GM20431 (cell line): ENCODE measurements at regions not wholly inside any gene's neighbourhood (a gene's known extent, or its start where the extent isn't known, plus 50 kb on each side); places are given as distances from the start of the nearest gene placed in this dataset.

Source experiments
- in situ Hi-C: fragments of 300-500 bp; cut with MseI, MboI; formaldehyde crosslinking; loops from one replicate; pipeline ENCODE4 v1.15.0; 2020; ENCODE audit warnings: low sequenced_read_pairs; ENCODE audit not compliant: unreplicated experiment

- in situ Hi-C loops: no loop called here
Observed at GRCh38 chr18:72104851-72105250, 439.3 kb downstream of the CBLN2 start.

- in situ Hi-C loops: no loop called here
Observed at GRCh38 chr18:72102412-72102811, 441.7 kb downstream of the CBLN2 start.

- in situ Hi-C loops: no loop called here
Observed at GRCh38 chr18:72100465-72101004, 443.6 kb downstream of the CBLN2 start.

GRCh38 chr18:72091369-72091768, 452.8 kb downstream of the CBLN2 start:
- in situ Hi-C loops: no loop called here

GRCh38 chr18:72089432-72089831, 454.7 kb downstream of the CBLN2 start:
- in situ Hi-C loops: no loop called here

GRCh38 chr18:72086421-72086820, 457.7 kb downstream of the CBLN2 start:
- in situ Hi-C loops: no loop called here

DNA sequence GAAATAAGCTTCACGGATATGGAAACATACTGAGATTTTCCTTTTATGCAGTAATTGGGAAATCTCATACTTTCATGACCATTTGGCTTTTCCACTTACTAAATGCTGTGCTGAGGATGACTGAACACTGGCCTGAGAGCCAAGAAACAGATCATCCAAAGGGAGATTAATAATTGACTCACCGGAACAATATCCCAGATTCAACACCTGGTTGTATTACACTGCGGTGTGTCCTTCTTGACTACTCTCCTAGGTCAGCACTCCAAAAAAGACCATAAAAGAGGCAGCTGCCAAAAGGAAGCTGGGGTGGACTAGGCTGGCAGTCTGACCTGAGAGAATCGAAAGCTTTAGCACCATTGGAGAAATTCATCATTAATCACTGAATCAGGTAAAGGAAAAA, 469.1 kb downstream of the CBLN2 start:
- in situ Hi-C loops: no loop called here

- in situ Hi-C loops: no loop called here
Observed at GRCh38 chr18:72063001-72063400, 481.1 kb downstream of the CBLN2 start.

- in situ Hi-C loops: no loop called here
Observed at GRCh38 chr18:72058851-72059250, 485.3 kb downstream of the CBLN2 start.

GRCh38 chr18:72056171-72056570, 488.0 kb downstream of the CBLN2 start:
- in situ Hi-C loops: no loop called here

DNA sequence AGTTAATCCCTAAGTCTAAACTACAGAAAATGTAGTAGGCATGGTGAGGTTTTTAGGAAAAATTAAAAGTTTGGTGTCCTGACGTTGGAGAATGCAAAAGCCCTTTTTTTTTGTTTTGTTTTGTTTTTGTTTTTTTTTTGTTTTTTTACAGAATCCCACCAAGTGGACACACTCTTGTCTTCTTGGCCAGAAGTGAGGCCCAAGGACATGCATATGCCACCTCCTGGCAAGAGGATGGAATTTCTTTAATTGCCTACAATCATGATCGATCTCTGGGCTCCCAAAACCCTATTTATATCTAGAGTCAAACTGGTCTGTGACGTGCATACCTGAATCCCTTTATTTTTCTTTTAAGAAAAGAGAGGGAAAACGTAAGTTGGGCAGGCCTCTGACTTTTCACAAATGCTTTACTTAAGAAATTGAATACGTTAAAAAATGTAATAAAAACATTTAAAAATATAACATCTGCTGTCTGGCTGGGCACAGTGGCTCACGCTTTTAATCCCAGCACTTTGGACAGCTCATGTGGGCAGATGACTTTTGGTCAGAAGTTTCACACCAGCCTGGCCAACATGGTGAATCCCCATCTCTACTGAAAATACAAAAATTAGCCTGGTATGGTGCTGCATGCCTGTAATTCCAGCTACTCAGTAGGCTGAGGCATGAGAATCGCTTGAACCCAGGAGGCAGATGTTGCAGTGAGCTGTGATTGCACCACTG, 502.7 kb downstream of the CBLN2 start:
- in situ Hi-C loops: no loop called here

DNA sequence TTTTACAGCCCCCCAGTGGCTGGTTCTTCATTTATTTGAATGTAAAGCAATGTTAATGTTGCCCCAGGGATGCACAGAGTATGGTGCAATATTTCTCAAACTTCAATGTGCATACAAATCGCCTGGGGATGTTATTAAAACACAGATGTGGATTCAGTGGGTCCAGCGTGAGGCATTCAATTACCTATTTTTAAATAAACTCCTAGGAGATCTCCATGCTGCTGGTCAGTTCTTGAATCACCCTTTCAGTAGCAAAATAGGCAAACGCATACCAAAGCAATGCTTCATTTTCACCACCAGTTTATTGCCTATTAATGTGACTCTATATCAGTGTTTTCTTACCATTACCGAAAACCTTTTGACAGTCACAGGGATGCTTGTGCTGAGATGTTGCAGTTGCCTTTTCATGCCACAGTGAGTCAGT, 530.7 kb downstream of the CBLN2 start:
- in situ Hi-C loops: no loop called here

DNA sequence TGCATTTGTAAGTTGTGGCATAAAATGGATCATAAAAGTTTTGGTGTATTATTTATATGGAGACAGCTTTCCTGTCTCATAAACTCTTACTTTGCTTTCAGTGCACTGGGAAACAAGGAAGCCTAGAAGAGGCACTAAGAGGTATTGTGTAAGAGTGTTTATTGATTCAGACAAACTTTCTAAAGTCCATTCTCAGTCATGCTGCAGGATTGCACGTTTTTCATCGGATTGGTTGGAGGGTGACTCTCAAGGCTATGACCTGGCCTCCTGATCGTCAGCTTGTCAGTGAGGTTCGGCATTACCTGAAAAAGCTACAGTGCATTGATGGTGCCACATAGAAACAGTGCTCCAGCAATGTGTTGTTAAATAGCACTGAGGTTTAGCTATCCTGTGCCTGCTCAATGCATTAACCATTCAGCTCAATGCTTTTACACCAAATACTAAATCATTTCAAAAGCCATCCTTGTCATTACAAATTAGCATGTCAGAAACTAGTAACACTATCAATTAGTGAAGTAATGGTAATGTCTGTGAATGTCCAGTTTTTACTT, 545.5 kb downstream of the CBLN2 start:
- in situ Hi-C loops: no loop called here

DNA sequence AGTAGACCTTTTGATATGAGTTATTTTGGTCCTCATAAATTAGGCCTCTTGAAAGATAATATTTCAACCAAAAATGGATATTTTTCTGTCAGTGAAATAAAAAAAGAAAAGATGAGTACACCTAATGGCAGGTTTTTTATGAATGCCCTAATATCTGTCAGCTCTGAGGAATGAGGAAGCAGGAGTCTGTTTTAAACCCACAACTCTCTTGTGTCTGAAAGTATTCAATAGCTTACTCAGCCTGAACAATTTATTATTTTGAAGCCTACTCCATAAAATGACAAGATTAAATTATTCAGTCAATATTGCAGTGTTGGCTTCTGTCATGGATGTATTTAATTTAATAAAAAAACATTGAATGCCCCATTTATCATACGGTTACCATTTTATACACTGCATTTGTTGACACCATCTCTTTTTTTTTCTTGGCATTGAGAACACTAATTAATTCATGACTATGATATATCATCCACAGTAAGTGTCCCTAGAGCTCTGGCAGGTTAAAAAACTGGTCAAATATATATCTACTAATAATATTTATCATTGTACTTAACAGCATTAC, 548.2 kb downstream of the CBLN2 start:
- in situ Hi-C loops: no loop called here

GRCh38 chr18:71994273-71994672, 549.9 kb downstream of the CBLN2 start:
- in situ Hi-C loops: no loop called here

GRCh38 chr18:71989616-71990015, 554.5 kb downstream of the CBLN2 start:
- in situ Hi-C loops: no loop called here

- in situ Hi-C loops: no loop called here
Observed at GRCh38 chr18:71986351-71987050, 557.6 kb downstream of the CBLN2 start.

DNA sequence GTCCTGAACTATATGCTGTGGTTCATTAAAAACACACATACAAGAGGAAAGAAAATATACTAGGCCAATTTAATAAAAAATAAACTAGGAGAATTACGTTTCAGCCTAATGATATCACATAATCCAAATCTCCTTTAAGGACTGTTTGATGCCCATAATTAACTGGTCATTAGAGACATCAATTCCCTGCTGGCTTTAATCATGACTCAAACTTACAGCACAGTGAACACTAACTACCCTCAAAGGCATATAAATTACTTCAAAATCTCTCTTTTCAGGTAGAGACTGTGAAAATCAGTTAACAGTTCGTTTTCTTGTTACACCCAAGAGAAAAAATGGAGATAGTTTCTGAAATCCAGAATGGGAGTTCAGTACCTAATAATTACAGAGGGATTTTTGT, 567.4 kb downstream of the CBLN2 start:
- in situ Hi-C loops: no loop called here

- in situ Hi-C loops: no loop called here
Observed at GRCh38 chr18:71966791-71967190, 577.4 kb downstream of the CBLN2 start.

GRCh38 chr18:71958605-71959004, 585.5 kb downstream of the CBLN2 start:
- in situ Hi-C loops: no loop called here

DNA sequence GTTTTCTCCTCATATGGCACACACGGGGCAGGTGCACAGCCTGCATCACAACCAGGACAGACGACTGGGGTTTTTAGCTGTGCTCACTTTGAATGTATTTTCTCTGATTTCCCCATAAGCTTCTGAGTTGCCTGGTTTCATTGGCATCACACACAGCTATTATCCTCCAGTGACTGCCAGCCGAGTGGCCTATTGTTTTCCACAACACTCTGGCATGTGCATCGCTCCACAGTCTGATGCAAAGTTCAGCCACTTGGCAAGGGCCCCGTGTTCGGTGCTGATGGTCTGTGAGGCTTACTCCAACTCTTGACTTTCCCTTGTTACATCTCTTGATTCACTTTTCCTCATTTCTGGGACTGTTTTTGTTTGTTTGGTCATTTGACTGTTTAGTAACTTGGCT, 593.1 kb downstream of the CBLN2 start:
- in situ Hi-C loops: no loop called here
